ENCODE measurements at regions not wholly inside any gene's neighbourhood (a gene's known extent, or its start where the extent isn't known, plus 50 kb on each side); places are given as distances from the start of the nearest gene placed in this dataset.

DNA sequence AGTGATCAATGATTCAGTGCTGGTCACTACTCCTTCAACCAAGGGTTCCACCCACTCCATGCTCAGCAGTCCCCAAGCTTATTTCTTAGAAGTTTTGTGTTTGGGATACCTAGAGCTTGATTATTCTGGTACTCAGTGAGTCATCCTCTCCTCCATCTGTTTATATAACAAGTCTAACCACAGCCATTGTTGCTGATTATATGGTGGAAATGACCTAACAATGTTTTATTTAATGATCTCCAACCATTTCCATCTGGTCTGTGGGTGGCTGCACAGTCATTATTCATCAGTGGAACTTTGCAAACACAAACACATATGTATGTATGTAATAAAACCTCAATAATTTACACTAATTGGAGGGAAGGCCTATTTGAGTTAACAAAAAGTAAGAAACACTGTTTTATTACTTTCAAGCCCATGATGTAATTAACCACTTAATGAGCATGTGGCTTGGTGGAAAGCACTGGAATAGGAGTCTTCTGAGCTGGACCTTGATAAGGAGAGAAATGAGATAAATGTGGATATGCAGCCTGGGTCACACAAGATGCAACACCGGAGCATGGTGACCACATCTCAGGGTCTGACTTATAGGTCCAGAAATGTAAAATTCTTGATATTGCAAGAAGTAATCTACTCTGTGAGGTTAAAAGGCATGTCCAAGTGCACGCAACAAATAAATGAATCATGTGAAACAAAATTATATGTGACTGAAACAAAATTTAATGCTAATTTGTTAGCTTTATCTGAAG lies 99.0 kb upstream of the WLS start:
- DNase-seq (ENCODE audit: low spot score), result no peak

DNA sequence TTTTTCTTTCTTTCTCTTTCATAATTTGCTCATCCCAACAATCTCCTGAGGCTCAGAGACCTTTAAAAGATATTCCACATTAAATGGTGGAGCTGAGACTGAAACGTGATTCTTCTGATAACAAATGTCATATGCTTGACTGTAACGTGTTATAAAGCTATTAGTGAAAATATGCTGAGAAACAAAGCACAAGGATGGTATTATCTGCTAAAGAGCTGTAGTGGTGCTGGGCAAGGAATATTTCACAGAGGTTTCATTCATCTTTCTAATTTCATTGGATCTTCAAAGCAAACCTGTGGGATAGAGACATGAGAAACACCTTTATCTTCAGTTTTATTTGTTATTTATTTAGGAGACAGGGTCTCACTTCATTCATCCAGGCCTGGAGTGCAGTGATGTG lies 98.1 kb upstream of the WLS start:
- DNase-seq (ENCODE audit: low spot score), result no peak

DNA sequence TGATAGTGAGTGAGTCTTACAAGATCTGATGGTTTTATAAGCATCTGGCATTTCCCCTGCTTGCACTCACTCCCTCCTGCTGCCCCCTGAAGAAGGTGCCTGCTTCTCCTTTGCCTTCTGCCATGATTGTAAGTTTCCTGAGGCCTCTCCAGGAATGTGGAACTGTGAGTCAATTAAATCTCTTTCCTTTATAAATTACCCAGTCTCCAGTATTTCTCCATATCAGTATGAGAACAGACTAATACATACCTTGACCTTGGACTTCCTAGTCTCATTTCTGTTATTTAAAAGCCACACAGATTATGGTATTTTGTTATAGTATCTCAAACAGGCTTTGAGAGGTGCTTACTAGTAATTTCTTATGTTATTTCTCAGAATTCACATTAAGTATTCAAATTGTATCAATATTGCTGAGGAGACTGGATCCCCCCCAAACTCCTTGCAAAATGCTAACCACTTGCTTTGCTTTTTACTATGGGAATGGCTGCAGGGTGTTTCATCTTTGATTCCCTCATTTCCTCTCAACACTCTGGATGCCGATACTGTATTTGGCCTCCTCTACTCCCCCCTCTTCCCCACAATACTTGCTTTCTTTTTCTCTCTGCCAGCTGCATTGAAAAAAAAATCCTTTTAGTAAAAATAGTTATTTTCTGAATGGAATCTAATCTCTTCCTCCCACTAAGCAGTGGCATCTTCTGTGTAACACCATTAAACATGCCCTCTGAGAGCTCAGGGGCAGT lies 96.9 kb upstream of the WLS start:
- DNase-seq (ENCODE audit: low spot score), result no peak

DNA sequence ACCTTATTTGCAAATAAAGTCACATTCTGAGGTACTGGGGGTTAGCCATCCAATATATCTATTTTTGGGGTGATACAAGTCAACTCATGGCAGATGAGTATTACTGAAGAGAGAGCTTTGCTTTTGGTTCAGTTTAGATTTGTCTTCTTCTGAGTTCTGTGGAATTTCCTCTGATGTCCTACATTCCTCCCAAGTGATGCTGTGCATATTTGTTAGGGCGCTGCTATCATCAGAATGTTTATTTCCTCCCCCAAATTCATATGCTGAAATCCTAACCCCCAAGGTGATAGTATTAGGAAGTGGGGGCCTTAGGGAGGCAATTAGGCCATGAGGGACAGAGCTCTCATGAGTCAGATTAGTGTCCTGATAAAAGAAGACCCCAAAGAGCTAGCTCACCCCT lies 96.2 kb upstream of the WLS start:
- no peak for DNase-seq (ENCODE audit: low spot score)

DNA sequence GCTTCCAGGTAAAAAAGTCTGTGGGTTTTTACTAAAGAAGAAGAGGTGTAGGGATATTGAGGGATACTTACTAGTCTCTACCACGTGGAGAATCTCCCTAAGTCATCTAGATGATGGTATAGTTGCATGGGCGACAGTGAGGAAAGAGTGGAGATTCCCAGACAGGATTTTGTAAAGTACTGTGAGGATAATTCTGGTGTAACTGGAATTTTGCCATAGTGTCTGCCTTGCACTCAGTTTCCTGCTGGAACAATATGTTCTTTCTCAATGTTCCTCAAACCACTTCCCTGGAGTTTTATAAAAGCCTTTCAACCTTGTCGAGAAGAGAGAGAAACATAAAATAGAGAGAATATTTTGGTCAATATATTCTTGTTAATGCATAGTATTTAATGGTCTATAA lies 95.1 kb upstream of the WLS start:
- no peak for DNase-seq (ENCODE audit: low spot score)

- DNase-seq (ENCODE audit: low spot score), result no peak
These were observed 94.2 kb upstream of the WLS start for GRCh38 chr1:68326481-68326880.

GRCh38 chr1:68324316-68324715 lies 92.0 kb upstream of the WLS start:
- no peak for DNase-seq (ENCODE audit: low spot score)

GRCh38 chr1:68322837-68323687 lies 90.7 kb upstream of the WLS start:
- no peak for DNase-seq (ENCODE audit: low spot score)

DNA sequence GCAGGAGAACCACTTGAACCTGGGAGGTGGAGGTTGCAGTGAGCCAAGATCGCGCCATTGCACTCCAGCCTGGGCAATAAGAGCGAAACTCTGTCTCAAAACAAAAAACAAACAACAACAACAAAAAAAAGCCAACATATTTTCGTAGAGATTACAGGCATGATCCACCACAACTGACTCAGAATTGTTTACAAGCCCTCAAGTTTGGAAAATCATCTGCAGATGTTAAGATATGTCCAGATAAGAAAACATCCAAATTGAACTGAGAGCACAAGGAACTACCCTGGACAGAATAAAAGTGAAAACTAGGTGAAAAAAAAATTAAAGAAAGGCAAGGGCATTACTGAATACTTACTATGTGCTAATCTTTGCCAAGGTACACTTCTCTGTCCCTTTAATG lies 89.8 kb upstream of the WLS start:
- no peak for DNase-seq (ENCODE audit: low spot score)

DNA sequence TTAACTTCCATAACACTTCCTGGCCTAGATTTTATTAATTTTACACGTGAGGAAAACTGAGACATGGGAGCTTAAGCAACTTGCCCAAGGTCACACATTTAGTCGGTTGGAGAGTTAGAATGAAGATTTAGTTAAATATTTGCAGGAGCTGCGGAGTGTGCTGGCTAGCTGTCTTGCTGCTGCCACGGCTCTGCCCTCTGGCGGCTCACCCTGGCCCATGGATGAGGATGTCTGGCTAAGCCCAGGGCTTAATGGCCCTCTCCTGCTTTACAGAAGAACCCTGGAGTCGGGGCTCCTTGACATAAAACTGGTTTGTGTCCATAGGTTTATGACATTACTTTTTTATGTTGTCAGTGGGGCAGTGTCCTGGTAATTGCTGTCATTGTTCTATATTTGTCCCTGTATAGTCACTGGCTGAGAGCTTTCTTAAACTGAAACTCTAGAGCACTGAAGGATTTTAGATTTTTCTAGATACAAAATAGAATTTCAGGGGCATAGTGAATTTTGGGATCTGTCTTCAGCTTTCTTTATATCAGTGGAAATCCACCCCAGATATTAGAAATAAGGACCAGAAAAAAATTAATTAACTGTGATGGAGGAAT lies 88.9 kb upstream of the WLS start:
- no peak for DNase-seq (ENCODE audit: low spot score)

GRCh38 chr1:68320349-68320748 lies 88.0 kb upstream of the WLS start:
- DNase-seq (ENCODE audit: low spot score), result no peak

DNA sequence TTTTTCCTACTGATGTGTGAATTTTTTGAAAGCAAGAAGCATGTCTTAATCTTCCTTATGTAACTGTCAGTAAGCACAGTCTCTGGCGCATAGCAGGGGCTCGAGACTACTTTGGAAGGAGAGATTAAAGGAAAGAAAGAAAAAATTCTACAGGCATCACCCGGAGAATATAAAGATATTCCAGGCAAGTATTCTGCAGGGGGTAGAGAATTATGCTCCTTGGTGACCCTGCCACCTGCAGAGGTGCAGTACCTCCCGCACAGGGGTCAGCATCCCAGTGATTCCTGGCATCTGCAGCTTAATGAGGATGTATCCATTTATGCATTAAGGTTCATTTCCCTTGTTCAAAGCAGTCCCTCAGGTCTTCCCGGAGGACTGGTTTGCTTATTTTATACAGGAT lies 87.6 kb upstream of the WLS start:
- no peak for DNase-seq (ENCODE audit: low spot score)

DNA sequence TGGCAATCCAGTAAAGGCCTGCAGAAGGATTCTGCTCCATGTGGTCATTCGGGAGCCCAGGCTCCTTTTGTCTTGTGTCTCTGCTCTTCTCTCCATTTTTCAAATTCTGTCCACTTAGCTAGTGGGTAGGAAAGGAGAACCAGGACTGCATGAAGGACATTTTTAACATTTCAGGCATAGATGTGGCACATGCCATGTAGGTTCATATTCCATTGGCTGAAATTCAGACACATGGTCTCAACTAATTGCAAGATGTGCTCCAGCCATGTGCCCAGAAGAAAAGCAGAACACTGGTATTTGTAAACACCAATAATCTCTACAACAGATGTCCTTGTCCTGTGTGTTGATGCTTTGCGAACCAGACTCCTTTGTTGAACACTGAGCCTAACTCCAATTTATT lies 85.2 kb upstream of the WLS start:
- DNase-seq (ENCODE audit: low spot score), result no peak

DNA sequence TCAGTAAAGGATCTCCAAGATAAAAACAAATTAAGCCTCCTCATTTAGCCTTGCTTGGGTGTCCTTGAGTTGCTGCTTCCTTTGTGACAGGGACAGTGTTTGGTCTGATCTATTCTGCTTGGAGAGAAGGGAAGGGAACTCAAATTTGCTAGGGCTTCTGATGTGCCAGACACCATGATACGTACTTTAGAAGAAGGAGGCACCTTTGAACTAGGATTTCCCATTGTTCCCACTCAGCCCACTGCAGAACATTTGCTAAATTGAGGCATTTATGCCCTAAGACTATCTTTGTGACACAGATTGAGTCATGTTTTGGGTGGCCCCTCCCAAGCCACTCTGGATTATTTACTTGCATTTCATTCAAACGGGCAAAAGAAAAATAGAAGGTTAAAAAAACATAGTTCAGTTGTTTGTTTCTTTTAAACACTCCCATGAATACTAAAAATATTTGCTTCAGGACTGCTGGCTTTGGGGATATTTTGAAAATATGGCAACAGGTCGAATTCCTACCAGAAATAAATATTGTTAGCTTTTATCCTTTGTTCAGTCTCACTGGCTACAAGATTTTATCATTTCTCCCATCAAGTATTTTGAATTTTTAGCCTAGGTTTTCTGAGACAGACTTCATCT lies 81.9 kb upstream of the WLS start:
- DNase-seq (ENCODE audit: low spot score), result no peak

DNA sequence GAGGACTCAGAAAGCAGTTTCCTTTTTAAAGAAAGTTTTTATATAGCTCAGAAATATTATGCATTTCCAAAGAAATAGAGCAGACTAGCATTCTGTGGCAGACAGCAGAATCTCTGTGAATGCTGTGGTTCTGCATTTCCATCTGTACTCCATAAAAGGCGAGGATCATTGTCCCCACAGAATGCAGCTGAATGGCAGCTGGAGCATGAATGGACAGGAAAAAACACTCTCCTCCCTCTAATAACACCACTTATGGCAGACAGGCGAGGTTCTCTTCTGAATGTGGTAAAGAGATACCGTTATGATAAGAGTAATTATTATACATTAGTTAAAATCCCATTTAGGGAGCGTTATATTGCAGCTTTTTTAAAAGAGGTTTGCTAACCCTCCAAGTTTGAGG lies 81.4 kb upstream of the WLS start:
- DNase-seq (ENCODE audit: low spot score), result no peak

DNA sequence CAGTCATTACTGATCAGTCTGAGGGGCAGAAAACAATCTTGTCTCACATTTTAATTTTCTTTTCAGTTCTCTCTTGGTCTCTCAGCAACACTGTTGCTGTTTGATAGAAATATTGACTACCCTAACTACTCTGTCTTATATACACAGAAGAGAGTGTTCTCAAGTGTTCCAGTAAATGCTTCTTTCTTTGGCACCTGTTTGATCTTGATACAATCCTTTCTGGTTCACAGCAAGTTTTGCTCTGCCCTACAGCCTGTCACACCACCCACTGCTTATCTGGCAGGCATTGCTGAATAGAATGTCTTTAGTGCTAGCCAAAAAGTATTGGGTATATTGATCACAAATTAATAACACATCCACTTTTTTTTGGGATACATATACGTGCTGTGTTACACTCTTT lies 75.7 kb upstream of the WLS start:
- no peak for DNase-seq (ENCODE audit: low spot score)

GRCh38 chr1:68307378-68307787 lies 75.1 kb upstream of the WLS start:
- no peak for DNase-seq (ENCODE audit: low spot score)

- DNase-seq (ENCODE audit: low spot score), result no peak
These were observed 69.2 kb upstream of the WLS start for GRCh38 chr1:68301471-68302001.

DNA sequence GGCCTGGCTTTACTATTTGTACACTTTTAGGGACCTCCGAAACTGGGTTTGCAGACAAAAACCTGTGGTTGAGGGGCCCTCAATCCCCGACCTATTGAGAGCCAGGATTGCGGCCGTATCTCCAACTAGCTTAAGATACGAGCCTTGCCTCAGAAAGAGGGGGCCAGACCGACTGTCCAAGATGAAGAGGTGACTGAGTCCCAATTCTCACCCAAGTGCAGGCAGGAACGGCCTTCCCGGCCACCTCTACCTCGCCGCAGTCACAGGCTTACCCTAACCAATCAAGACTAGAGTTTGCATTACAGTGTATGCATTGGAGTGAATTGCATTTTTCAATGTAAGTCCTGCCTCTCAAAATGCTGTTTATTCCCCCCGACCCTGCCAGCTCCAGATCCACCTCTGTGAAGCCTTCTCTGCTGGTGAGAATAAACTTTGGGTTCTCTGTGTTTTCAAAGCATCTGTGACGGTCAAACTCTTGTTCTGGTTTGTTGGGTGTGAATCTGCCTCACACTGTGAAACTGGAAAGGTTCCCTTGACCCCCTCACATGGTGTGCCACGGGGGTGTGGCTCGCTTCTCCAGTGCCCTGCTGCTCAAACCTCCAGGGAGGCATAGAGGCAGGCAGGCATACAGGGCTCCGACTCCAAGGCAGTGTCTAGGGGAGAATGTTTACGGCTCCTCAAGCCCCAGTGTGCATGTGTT lies 62.2 kb upstream of the WLS start:
- DNase-seq (ENCODE audit: low spot score), result no peak

DNA sequence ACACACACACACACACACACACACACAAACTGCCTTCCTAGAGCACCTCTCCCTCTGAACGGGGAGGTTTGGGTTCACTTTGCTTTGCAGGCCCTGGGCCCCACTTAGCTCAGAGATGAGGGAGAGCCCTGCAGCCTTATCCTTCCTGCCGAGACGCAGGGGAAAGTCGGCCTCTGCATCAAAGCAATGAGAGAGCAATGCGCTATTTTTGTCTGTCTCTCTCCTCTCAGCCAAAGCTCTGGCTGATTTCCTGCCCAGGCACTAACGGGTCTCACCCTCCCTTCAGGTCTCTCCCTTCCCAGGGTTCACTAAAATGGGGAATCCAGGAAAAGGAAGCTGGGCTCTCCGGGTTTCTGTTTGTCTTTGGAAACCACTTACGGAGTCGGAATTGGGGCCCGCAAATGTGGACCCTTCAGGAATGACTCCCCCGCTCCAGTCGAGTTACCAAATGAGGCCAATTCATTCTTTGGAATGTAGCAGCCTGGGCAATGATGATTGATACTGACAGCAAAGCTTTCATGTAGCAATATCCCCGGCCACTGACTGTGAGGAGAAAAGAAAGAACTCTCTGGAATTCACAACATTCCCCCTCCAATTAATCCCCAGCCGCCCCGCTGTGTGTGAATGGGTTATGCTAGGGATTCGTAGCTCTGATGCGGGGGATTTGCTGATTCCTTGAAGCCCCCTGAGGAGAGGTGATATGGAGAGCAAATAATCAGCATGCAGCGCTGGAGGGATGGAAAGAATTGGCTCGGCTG lies 61.5 kb upstream of the WLS start:
- peak; percentile 77 for DNase-seq (ENCODE audit: low spot score)

Measured in left forelimb (tissue), 1 donor.